ENCODE measurements at regions not wholly inside any gene's neighbourhood (a gene's known extent, or its start where the extent isn't known, plus 50 kb on each side); places are given as distances from the start of the nearest gene placed in this dataset.

DNA sequence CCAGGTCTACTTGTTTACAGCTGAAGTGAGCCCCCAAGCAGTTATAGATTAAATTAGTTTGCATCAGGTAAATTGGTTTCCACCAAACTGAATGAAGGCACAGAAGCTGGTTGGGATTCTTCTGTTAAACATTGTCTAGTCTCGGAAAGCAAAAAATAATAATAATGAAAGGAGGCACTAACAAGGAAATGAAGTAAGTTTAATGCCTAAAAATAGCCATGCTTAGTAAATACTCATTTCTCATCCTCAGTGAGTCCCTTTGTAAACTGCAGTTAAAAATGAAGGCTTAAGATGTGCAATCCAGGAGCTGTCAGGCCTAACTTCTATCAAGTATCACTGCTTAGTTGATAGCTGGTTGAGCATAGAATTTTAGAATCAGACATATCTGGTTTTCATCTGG is 113.5 kb downstream of the BTG1 start:
- no peak for DNase-seq (ENCODE audit: low read depth)

DNA sequence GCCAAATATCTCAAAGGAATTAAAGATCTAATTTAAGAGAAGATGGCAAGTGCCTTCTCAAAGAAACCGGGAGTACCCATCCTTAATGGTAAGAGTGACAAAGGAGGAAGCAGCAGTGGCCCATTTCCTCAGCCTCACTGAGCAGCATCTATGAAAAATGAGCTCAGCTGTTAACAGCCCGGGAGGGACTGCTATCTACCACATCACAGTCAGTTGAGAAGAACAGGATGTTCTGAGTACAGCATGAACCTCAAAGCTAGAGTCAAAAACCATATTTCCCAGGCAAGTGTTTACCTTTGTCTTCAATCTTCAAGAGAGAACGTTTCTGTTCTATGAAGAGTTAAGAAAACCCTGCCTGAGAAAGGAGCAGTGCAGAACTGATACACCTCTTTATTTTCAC is 115.0 kb downstream of the BTG1 start:
- DNase-seq (ENCODE audit: low read depth) = peak; percentile 46

DNA sequence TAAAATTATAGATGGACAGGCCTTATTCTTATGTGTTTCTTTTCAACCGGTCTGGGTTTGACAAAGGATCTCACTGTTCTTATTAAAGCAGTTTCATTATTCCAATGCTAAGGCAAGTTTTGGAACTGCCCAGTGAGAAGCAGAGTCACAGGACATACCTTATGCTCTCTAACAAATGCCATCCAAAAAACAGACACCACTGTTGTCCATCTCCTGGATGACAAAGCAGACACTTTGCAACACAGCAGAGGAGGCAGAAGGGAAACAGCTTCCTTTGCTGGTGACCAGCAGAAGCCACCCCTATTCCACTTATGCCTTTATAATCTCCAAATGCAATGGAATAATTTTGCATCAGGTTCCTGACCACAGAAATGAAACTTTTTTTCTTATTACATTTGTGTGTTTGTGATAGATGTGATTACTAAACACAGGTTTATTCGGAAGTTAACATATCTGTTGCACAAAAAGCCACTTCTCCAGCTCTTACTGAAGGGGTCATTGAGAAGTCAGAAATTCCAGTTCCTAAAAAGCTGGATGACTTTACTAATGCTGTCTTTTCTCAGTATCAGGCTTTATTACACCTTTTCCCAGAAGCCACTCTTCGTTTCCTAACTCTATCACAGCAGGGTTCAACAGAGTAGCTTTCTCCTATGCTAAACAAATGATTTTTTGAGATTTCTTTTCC is 115.6 kb downstream of the BTG1 start:
- no peak for DNase-seq (ENCODE audit: low read depth)

DNA sequence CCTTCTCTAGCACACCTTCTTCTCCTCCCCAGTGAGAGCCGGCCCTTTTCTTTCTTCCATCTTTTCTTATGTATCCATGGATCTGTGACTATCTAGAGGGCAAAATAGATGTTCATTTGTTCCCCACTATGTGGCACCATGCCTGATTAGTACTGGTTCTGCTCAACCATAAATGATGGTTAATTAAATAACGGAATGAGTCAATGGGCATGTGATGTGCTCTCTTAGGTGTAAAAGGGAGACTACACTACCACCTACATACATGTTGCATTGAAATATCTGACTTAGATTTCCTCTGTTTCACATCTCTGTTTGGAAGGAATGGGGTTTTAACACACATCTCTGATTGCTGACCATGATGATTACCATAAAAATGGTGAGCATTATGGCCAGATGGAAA is 116.5 kb downstream of the BTG1 start:
- no peak for DNase-seq (ENCODE audit: low read depth)

DNA sequence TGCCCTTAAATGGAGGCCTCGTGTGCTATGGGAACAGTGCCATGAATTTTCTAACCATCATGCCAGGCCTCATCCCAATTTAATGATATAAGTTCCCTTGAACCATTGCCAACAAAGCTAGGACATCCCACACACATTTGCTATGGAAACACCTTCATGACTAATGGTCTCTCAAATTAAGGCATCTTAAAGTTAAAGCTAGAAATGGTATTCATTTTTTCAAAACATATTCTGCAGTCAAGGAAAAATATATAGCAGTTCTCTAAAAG is 117.3 kb downstream of the BTG1 start:
- no peak for DNase-seq (ENCODE audit: low read depth)

DNA sequence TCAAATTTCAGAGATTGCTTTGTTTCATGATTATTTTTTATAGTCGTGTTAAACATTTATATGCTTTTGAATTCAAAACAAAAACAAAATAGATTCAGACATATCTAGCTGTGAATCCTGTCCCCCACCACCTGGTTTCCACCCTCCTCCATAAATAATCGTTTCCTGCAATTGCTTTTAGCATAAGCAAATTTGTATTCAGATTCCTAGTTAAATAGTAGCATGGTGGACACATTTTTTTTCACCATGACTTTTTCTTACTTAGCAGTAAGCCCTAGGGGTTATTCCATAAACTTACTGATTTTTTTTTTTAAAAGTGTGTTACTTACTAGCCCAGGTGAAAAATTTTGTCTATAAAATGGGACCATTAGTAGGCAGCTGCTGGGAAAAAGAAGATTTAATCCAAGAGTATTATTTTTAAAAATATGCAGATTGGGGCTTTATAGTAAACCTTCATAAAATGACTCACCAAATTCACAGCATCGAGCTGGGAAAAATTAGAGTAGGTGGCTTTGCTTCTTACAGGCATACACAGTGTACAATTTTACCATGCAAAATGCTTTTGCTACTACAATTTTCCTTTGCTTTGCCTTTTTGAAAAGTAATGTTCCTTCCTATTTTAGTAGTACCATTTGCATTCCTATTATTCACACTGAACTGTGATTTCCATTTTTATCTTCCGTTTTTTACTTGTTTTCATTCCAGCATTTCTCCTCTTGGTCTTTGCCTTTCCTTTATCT is 117.8 kb downstream of the BTG1 start:
- DNase-seq (ENCODE audit: low read depth) = no peak

DNA sequence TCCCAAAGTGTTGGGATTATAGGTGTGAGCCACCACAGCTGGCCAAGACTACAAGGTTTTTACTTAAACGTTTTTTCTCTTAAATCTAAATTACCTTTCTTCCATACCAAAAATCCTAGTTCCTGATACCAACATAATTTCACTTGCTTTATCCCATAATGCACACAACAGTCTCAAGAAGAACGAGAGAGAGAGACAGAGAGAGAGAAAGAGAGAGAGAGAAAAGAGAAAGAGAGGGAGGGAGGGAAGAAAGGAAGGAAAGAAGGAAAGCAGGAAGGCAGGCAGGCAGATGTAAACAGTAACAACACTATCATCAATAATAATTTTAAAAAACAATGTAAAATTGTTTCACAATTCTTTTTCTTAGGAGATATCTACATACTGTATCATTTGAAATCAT is 118.4 kb downstream of the BTG1 start:
- DNase-seq (ENCODE audit: low read depth) = no peak

DNA sequence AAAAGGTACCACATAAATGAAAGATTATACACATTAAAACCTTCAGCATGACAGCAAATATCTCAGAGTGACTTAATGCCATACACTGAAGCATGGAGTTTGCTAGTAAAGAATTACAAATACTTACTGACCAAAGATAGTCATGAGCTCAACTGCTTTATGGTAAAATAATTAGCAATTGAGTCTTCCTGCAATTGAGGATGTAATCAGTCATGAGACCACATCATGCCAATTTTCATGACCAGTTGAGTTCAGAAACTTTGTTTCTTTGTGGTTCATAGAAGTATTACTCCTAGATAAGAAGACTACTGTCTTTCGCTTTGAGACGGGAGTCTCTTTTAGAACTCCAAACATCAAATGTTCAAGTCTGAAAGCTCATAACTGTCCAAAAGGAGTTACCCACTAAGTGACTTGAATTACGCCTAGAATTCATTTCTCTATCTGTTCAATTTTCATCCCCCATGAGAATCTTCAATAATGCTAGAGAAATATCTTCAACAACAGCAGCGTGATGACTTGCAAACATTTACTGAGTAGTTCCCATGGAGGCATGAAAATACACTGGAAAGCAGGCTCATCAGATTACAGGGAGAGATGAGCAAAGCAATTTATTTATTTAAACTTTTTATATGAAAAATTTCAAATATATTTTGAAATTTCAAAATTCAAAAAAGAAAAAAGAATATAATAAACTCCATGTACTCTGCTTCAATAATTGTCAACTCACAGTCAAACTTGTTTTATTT is 120.0 kb downstream of the BTG1 start:
- no peak for DNase-seq (ENCODE audit: low read depth)

DNA sequence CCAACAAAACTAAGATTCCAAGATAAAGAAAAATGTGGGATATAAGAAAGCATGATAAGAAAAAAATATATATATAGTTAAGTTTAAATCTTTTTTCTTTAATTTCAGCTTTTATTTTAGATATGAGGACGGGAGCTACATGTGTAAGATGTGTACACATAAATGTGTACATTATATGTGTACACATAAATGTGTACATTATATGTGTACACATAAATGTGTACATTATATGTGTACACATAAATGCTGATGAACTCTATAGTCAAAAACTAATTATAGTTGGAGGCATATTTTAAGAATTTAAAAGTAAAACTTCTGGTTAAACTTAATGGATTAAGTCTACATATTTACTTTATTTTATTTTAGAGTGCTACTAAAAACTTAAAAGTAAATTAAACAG is 123.6 kb downstream of the BTG1 start:
- DNase-seq (ENCODE audit: low read depth) = no peak

DNA sequence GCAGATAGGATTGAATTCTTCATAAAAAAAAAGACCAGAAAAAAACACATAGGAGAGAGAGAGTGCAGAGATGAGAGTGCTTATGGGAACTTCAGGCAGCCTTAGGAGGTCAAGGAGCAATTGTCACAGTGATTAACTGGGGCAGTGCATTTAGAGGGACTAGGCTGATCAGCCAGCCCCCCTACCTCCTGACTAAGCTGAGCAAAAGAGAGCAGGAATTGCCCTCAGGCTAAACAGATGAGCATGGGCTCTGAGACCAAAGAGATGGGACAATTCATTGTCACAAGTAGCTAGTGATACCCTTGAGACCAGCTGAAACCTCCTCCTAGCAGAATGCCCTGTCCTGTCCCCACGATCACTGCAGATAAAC is 124.0 kb downstream of the BTG1 start:
- DNase-seq (ENCODE audit: low read depth) = no peak

DNA sequence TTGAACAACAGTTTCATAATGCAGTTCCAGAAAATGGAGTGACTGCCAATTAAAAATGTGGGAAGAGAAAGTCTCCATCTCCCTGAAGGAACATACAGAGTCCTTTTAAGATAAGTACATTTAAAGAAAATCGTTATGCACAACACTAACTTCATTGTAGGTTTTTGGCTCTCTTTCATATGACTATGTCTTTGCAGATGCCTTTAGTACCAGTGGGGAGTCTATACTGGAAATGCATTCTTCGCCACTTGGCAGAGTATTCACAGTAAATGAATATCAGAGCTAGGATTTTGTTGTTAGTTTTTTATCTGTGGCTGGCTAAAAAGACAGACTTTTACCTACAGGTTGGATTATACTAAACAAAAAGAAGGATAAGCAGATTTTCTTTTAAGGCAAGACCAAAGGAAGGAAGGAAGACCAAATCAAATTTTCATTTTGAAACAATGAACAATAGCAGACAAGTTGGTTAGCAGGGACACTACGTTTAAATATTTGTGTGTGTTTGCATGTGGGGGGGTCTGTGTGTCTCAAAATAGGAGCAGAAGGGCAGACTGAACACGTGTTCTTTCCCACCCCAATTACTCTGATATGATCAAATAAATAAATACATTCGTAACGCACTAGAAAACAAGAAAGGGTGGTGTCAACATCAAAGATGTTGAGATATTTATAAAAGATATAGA is 124.5 kb downstream of the BTG1 start:
- no peak for DNase-seq (ENCODE audit: low read depth)

DNA sequence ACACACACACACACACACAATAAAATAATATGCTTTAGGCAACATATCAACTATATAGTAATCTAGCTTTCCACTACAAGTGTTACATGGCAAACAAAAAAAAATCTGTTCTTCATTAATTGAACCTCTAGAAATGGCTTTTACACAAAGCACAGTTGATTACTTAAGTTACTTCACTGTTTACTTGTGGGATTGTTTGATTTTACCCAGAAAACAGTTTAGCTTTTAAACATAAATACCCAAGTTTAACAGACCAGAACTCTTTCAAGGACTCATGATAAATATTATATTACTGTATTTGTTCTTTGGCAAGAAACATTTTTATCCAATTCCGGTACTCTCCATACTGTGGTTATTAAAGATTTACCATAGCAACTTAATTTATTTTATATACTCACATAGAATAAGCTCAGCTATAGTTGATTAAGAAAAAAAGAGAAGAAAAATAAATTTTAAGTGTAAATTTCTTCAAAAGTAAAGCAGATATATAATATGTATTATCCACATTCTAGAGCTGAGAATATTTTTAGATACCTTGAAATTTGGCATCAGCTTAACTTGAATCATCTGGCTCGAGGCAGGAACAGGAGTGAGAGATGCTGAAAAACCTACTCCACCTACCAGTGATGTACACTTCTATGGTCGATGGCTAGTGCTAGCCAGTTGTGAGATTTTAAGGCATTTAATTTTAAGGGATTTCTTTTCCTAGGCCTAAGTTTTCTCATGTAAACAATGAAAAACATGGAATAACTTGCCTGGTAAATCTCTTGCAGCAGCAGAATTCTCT is 126.0 kb downstream of the BTG1 start:
- no peak for DNase-seq (ENCODE audit: low read depth)

DNA sequence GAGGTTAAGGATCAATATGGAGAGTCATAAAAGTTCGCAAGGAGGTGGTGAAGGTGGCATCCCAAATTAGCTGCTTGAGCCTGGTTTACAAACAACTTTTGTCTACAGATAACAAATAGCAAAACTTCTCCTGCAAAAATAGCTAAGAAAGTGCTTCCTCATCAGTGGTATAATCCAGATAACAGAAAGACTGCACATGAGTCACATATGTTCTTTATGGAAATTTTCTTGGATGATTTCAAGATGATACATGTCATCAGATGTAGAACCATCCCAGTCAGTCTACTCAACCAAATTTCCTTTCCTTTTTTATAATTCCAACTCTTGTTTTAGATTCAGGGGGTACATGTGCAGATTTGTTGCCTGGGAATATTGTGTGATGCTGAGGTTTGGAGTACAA is 133.0 kb downstream of the BTG1 start:
- no peak for DNase-seq (ENCODE audit: low read depth)

DNA sequence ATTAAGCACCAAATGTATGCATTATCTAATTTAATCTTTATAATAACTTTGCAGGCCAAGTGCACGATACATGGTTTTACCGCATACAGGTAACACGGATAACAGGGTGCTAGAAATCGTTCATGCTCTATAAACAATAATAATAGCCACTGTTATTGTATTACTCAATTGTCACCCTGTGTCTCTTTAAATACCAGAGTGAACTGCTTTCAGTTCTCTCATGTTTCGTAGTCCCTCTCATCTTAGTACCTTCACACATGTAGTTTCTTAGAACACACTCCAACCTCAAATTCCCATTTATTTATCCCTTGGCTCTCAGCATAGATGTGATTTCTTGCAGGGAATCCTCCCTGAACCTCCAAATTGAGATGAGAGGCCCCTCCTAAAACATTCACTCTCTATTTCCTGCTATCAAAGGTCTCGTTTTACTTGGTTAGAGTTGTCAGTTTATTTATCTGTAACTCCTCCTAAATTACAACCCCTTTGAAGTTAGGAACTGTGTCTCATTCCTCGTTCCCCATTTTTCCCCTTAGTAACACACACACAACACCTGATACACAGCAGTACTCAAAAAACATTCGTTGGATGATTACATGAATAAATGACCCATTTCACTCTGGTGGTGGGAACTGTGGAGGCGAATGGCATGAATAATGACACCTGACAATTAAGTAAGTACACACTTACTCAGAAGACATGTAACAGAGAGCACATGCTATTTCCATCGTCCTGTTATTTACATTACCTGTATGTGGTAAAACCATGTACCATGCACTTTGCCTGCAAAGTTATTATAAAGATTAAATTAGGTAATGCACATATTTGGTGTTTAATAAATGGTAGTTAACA is 134.6 kb downstream of the BTG1 start:
- no peak for DNase-seq (ENCODE audit: low read depth)

DNA sequence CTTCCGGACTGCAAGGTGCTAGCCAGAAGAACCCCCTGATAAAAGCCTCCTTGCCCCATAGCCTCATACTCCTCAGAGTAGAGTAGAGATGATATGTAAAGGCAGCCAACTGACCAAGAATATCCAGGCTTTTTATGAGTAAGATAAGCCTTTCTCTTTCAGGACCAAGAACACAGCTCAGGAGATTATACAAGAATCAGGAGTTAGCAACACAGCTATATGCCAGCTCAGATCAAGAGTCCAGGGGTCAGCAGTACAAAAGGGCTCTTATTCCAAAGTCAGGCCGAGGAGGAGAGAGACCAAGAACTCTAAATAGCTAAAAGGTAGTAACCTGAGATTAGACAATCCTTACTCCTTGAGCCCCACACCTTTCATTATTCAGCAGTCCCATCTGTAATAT is 135.3 kb downstream of the BTG1 start:
- no peak for DNase-seq (ENCODE audit: low read depth)

DNA sequence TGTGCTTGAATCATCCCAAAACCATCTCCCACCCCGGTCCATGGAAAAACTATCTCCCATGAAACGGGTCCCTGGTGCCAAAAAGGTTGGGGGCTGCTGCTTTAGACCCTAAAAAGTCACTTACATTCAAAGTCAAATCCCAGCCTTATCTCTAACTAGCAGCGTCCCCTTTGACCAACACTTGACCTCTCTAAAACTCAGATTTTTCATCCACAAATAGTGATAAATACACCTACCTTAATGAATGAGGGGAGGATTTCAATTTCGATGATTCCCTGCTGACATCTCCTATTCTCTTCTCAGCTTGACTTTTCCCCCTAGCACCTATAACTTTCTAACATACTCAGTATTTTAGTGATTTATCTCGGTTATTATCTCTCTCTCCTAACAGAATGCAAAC is 137.3 kb downstream of the BTG1 start:
- no peak for DNase-seq (ENCODE audit: low read depth)

DNA sequence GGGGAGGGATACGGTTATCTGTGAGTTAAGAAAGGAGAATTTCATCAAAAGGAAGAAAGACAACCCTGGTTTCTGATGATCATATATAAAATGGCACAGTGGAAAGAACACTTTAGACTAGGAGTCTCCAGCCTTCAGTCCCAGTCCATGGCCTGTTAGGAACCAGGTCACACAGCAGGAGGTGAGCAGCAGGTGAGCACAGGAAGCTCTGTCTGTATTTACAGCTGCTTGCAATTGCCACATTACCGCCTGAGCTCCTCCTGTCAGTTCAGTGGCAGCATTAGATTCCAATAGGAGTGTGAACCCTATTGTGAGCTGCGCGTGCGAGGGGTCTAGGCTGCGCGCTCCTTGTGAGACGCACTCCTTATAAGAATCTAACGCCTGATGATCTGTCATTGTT is 137.9 kb downstream of the BTG1 start:
- DNase-seq (ENCODE audit: low read depth) = no peak

DNA sequence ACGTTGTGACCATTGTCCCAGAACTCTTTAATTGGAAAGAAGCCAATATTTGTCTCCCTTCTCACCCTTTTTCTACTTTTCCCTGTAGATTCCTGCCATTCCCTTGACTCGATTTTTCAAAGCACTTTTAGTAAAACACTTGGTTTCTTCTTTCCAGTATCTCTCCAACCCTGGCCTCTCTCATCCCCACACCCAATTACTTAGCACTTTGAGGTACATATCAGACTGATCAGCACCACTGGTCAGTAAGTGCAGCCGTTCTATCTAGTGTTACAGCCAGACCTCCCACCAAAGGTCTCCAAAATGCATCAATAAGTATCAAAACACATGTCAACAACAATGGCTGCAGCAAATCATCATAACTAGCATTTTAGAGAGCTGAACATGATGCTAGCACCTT is 141.9 kb downstream of the BTG1 start:
- no peak for DNase-seq (ENCODE audit: low read depth)

DNA sequence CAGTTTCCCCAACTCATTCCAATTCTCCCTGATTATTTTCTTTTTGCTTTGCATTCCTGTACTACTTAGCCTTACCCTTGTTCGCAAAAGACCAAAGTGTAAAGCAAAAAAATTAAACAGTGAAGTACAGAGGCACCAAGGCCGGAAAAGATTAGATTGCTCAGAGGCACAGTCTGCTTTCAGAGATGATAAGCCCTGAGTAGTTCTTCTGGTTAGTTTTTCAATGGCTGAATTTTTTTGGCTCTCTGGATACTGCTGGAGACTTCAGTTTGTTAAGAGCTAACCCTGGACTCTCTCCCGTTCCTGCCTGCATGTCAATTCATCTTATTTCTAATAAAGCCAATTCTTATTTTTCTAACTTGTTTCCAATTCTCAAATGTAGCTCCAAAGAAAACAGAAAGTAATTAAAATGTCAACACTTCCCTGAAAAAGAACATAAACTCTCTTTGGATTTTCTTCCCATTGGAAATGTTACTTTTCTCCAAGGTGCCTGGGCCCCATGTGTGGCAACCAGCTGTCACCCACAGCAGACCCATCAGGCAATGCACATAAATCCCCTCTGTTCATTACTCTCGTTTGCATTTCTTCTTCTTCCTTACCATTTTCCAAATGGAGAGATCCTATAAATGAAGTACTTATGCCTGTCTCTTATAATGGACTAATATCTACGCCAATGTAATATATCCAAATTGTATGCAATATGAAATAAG is 142.8 kb downstream of the BTG1 start:
- DNase-seq (ENCODE audit: low read depth) = no peak

DNA sequence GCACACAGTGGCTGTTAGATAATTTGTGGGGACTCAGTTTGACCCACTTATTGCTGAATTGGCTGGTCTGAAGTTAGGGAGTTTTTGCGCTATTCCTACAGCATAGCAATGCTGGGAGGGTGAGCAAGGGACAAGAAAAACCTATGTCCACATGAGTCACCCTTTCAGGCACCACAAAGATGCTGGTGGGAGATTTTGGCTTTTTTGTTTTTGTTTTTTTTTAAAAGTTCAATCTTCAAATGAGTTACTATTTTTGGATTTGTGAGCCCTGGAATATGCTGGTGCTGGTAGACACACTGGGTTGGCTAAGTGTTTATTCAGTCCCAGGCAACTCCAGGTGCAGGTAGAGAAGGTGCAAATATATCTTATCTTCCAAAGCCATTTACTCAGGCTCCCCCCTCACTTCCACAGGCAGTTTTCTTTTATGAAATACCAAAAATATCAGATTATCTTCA is 143.4 kb downstream of the BTG1 start:
- DNase-seq (ENCODE audit: low read depth) = no peak

DNA sequence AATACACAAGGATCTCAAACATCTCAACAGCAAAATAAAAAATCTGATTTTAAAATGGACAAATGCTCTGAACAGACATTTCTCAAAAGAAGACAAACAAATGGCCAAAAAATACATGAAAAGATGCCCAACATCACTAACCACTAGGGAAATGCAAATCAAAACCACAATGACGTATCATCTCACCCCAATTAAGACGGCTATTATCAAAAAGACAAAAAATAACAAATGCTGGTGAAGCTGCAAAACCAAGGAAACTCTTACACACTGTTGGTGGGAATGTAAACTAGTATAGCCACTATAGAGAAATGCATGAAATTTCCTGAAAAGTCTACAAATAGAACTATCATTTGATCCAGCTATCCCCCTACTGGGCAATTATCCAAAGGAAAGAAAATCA is 145.0 kb downstream of the BTG1 start:
- no peak for DNase-seq (ENCODE audit: low read depth)

All from activated T-helper 1 cell treated with Interleukin-2 at 50 U/mL for 16 hours (primary cell).